GM18520 (cell line): ENCODE measurements at regions not wholly inside any gene's neighbourhood (a gene's known extent, or its start where the extent isn't known, plus 50 kb on each side); places are given as distances from the start of the nearest gene placed in this dataset.

Source experiments
- ATAC-seq: cut with Tn5 transposase; IDR thresholded peaks from one replicate; pipeline ENCODE4 v1.9.1; 2021; ENCODE audit not compliant: unreplicated experiment

DNA sequence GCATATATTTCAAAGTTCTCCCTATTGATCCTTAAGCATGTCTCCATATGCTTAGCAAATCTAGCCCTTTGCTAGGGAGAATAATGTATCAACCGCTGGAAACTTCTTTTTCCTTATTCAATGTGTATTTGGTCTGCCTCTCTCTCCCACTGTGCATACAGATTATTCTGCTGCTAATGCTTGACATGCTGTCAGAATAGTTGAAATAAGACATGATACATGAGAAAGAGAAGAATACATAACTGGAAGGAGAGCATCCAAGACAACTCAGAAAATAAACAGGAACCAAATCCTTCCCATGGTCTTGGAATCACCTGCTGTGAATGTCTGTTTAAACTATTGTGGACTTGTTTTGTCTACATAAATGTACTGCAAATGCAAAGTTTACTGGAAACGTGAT is 1103.0 kb downstream of the EFNB2 start:
- no peak for ATAC-seq

- ATAC-seq, result no peak
These were observed 1106.7 kb downstream of the EFNB2 start for GRCh38 chr13:105428811-105429210.

GRCh38 chr13:105426441-105426840 is 1109.0 kb downstream of the EFNB2 start:
- no peak for ATAC-seq

GRCh38 chr13:105414639-105415038 is 1120.8 kb downstream of the EFNB2 start:
- no peak for ATAC-seq

DNA sequence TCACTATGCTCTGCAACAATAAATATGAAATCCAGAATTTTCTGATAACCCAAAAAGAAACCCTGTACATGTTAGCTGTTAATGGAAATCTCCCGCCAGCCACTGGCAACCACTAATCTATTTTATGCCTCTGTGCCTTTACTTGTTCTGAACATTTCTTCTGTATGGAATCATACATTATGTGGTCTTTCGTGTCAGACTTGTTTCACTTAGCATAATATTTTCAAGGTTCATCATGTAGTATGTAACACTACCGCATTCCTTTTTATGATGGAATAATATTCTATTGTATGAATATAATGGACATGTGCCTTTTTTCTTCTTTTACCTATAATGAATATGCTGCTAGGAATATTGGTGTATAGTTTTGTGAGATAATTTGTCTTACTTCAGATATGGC is 1123.3 kb downstream of the EFNB2 start:
- ATAC-seq, result no peak

DNA sequence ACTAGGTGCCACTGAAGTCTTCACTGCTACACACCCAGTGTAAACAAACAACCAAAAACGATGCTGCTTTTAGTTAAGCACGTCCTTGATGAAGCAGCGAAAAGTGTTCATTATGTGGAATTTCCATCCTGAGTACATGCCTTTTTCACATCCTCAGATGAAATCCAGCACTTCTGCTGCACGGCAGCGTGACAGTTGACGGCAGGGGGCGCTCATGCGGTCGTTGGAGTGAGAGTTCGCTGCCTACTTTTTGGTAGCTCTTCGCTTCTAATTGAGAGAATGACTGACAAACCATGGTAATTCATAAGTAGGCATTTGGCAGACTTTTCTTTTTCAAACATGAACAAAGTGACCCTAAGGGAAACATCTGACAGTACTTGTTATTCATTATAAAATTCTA is 1124.9 kb downstream of the EFNB2 start:
- ATAC-seq, result no peak

DNA sequence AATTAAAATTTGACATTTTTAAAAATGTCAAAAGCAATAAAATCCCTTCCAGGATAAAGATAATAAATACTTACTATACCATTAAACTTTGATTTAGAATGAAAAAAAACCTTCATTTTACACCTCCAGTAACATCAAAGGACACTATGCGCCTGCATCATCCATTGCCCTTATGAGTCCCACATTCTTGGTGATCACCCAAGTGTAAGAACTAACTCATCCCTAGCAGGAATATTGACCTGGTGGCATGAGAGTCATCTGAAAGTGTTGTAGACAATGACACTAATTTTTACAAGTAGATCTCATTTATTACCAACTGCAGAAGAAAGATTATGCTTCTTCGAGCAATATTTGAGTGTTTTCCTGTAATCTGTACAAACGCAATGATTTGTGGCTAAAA is 1128.9 kb downstream of the EFNB2 start:
- ATAC-seq, result no peak

DNA sequence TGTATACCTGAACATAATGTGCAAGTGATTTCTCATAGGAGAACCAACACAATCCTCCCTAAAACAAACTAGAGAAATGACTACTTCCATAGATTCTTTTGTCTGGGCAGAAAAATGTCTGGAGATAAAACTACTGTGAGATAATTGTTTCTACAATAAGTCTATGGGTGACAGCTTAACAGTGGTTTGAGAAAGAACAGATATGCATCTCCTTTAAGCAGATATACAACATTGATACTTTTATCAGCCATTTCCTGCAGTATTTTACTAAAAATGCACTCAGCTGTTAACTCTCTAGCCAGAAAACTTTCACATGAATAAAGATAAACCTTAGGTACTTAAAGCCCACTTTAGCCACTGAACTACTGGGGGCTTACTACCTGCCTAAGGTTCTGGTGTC is 1132.4 kb downstream of the EFNB2 start:
- no peak for ATAC-seq

GRCh38 chr13:105395041-105395440 is 1140.4 kb downstream of the EFNB2 start:
- ATAC-seq, result no peak

GRCh38 chr13:105389373-105389772 is 1146.1 kb downstream of the EFNB2 start:
- no peak for ATAC-seq

GRCh38 chr13:105377452-105377851 is 1158.0 kb downstream of the EFNB2 start:
- no peak for ATAC-seq

DNA sequence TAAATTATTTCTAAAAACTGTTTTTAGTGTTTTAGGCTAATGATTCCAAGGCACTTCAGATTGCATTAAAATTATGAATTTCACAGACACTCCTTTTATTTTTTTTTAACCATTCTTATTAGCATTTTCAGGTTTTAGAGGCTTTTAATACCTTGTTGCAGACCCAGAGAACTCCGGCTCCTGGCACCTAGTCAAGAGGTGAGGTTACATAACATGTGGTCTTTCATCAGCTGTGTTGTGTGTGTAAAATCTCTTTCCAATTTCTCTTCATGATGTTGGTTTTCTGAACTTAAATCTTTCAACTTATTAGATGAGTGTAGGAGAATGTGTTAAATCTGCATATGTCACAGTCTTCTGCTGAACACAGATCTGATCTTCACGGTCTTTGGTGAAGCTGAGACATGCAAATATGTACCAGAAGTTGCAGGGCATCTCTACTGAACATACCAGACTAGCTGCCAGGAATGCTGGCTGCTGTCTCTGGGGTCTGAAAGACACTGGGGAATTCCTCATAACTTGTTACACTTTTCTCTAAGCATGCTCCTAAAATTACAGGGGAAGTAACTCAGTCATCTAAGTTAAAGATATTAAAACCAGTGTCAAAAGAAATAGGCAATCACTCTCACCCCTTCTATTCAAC is 1165.3 kb downstream of the EFNB2 start:
- no peak for ATAC-seq

- no peak for ATAC-seq
These were observed 1166.7 kb downstream of the EFNB2 start for GRCh38 chr13:105368781-105369180.

GRCh38 chr13:105365831-105366230 is 1169.6 kb downstream of the EFNB2 start:
- ATAC-seq, result no peak

DNA sequence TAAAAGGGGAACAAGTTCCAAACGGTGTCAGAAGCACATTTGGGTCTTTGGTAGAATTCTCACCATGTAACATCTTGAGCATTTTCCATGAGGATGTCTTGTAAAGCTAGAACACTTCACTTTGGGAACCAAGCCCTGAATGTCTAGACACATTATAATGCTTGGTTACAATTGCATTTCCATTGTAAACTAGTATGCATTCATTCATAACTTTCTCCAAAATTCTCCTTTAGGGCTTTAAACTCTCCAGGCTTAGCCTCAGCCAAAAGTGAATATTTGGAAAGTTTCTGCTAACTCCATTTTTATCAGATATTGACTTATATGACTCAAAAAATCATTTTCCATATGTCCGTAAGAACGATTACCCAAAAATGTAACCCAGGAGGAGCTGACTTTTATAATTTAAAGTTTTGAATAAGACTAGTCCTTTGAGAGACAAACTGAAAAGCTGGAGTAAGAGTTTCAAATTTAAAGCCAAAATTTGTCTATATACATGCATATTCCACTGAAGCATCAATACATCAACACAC is 1170.4 kb downstream of the EFNB2 start:
- ATAC-seq, result no peak

DNA sequence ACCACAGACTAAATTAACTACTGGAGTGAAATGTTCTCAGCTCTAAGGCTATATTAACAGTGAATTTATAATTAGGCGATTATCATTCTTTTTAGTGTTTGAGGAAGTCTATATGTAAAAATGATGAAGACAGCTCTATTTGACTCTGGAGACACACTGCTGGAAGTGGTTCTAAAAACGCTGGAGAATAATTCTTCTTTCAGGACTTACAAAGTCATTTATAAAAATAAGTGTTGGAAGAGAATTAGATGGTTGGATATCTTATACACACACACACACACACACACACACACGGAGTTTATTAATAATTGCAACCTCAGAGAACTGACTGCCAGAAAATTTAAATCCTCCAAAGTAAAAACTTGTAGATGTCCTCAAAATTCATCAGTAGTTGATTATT is 1171.3 kb downstream of the EFNB2 start:
- ATAC-seq, result no peak

DNA sequence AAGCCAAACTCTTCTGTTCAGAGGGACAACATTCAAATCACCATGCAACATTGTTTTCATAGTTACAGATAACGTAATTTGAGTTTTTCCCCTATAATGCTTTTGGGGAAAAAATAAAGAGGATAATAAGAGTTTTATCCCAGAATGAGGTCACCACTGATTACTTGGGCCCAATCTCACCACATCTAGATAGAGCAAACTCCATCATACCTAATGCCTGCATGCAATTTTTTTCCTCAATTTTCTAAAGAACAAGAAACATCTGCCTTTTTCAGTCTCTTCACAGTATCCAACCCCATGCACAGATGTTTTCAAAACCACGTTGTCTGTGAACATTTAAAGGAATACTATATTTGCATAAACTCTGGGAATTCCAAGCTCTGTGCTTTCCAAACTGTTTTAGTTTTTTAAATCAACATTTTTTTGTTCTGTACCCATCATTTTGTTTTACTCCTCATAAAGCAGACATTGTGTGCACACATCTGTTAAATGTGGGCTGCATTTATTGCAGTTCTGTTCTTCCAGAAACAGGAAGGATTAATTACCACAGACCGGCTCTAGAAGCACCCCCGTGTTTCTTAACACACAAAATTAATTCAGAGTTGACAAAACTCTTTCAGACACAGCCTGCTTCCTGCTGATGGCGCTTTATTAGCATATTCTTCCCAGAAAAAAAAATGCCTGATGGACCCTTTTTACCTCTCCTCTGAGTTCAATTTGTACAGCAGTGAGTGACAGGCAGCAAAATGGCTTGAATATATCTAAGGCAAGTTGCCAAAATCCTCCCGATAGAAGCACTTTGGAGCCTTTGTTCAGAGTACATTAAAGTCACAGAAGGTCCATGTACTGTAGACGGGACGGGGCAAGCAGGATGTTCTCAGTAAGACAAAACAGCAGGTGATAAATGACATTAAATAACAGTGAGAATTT is 1171.9 kb downstream of the EFNB2 start:
- no peak for ATAC-seq

DNA sequence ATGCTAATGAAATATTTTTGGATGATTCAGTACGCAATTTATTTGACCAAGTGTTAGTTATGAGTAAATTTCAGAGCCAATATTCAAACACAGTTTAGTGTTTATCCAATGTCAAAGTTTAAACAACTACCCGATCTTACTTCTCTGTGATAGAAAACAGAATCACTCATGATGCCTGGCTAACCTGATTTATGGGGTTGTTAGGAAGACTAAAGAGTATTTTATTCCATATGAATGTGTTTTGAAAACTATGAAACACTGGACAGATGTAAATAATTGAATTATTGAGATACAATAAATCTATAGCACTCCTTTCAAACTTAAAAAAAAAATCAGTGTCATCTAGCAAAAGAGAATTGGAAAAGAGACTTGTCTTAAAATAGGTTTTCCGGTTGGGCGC is 1181.8 kb downstream of the EFNB2 start:
- ATAC-seq, result no peak

- ATAC-seq, result no peak
These were observed 1186.3 kb downstream of the EFNB2 start for GRCh38 chr13:105349082-105349723.

DNA sequence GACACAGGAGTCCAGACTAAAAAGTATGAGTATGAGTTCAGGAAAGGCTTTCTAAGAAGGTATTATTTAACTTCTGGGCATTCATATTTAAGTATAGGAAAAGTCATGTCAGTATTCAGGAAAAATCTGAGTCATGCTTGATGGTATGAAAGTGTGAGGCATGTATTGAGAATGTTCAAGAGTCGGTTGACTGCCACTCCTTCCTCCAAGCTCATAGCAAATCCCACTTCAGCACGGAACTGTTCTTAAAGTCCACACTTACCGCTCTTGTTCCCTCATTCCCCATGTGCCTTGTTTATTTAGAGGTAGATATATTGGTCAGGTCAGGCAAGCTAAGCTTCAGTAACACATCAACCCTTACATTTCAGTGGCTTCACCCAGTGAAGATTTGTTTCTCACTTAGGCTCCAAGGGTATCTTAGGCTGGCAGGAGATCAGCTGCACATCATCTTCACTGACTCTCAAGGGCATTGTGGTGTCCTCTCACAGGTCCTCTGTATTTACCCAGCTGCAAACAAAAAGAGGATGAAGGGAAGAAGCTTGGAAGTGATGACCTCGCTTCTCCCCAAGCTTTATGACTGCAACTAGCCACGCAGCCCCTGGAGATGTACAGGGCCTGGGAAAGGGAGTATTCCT is 1189.2 kb downstream of the EFNB2 start:
- ATAC-seq, result no peak

- no peak for ATAC-seq
These were observed 1189.7 kb downstream of the EFNB2 start for GRCh38 chr13:105345730-105346129.
